ENCODE measurements at regions not wholly inside any gene's neighbourhood (a gene's known extent, or its start where the extent isn't known, plus 50 kb on each side); places are given as distances from the start of the nearest gene placed in this dataset.

- no peak for DNase-seq
- Histone ChIP-seq H3K36me3 (no peaks in the 10 kb centered on the region), H3K27ac (no peak overlapping the region), H3K4me3 (replicated peaks in 1 of 3) (no peak overlapping the region), H3K9me3 (no peaks in the 10 kb centered on the region), H3K27me3 (no peaks in the 10 kb centered on the region), H3K4me1 (no peaks in the 10 kb centered on the region)
- intact Hi-C loops (cut with DNase I), result no loop called here
- 76 to 82% methylated on average over 3 of the region's 3 CpGs for WGBS, 2 donors
- TF ChIP-seq POLR2A (IDR thresholded peaks at IDR 0.05), result no peak
- TF ChIP-seq CTCF (IDR thresholded peaks at IDR 0.05), result no peak
Measured at GRCh38 chr2:196486146-196486545, 153.4 kb upstream of the CCDC150 start.

- intact Hi-C loops (cut with DNase I), result no loop called here
- no peaks in the 10 kb centered on the region for H3K4me1 ChIP-seq
- no peaks in the 10 kb centered on the region for H3K9me3 ChIP-seq
- no peak for TF ChIP-seq POLR2A (IDR thresholded peaks at IDR 0.05)
- TF ChIP-seq CTCF (IDR thresholded peaks at IDR 0.05), result no peak
- H3K36me3 ChIP-seq, result no peaks in the 10 kb centered on the region
- H3K4me3 ChIP-seq (replicated peaks in 1 of 3), result no peak overlapping the region
- H3K27ac ChIP-seq, result no peak overlapping the region
- WGBS, 2 donors, result 81 to 85% methylated on average over 3 of the region's 3 CpGs
- no peaks in the 10 kb centered on the region for H3K27me3 ChIP-seq
- no peak for DNase-seq
Measured at GRCh38 chr2:196487417-196487816, 152.1 kb upstream of the CCDC150 start.

GRCh38 chr2:196489371-196489770 is 150.1 kb upstream of the CCDC150 start:
- 88 to 89% methylated on average over 1 of the region's 1 CpG for WGBS, 2 donors
- no peak overlapping the region for H3K27ac ChIP-seq
- intact Hi-C loops (cut with DNase I), result no loop called here
- no peak for DNase-seq
- TF ChIP-seq CTCF (IDR thresholded peaks at IDR 0.05) (no peak), POLR2A (IDR thresholded peaks at IDR 0.05) (no peak)
- H3K27me3 ChIP-seq, result no peaks in the 10 kb centered on the region
- H3K4me3 ChIP-seq (replicated peaks in 1 of 3), result no peak overlapping the region
- H3K9me3 ChIP-seq, result no peaks in the 10 kb centered on the region
- H3K4me1 ChIP-seq, result no peaks in the 10 kb centered on the region
- no peaks in the 10 kb centered on the region for H3K36me3 ChIP-seq

- TF ChIP-seq CTCF (IDR thresholded peaks at IDR 0.05), result no peak
- no peak for TF ChIP-seq POLR2A (IDR thresholded peaks at IDR 0.05)
- Histone ChIP-seq H3K9me3 (no peaks in the 10 kb centered on the region), H3K4me3 (replicated peaks in 1 of 3) (no peak overlapping the region), H3K4me1 (no peaks in the 10 kb centered on the region), H3K27ac (no peak overlapping the region), H3K27me3 (no peaks in the 10 kb centered on the region), H3K36me3 (no peaks in the 10 kb centered on the region)
- WGBS, 2 donors, result 93 to 94% methylated on average over 3 of the region's 3 CpGs
- intact Hi-C loops (cut with DNase I), result no loop called here
- no peak for DNase-seq
Measured at GRCh38 chr2:196492946-196493345, 146.6 kb upstream of the CCDC150 start.

GRCh38 chr2:196498962-196499361 is 140.6 kb upstream of the CCDC150 start:
- Histone ChIP-seq H3K27me3 (no peaks in the 10 kb centered on the region), H3K9me3 (no peaks in the 10 kb centered on the region), H3K27ac (no peak overlapping the region), H3K4me1 (no peaks in the 10 kb centered on the region), H3K4me3 (replicated peaks in 1 of 3) (no peak overlapping the region), H3K36me3 (no peaks in the 10 kb centered on the region)
- whole genome bisulfite sequencing, 2 donors, result 90 to 95% methylated on average over 3 of the region's 3 CpGs
- TF ChIP-seq POLR2A (IDR thresholded peaks at IDR 0.05), result no peak
- intact Hi-C loops (cut with DNase I), result no loop called here
- no peak for DNase-seq

- H3K4me1 ChIP-seq, result no peaks in the 10 kb centered on the region
- no peak for DNase-seq
- H3K9me3 ChIP-seq, result no peaks in the 10 kb centered on the region
- no peaks in the 10 kb centered on the region for H3K36me3 ChIP-seq
- no peak overlapping the region for H3K4me3 ChIP-seq (replicated peaks in 1 of 3)
- H3K27ac ChIP-seq, result no peak overlapping the region
- TF ChIP-seq POLR2A (IDR thresholded peaks at IDR 0.05), result no peak
- TF ChIP-seq CTCF (IDR thresholded peaks at IDR 0.05), result no peak
- no peaks in the 10 kb centered on the region for H3K27me3 ChIP-seq
- 98 to 99% methylated on average over 2 of the region's 2 CpGs for WGBS, 2 donors
- intact Hi-C loops (cut with DNase I), result no loop called here
Measured at GRCh38 chr2:196499686-196500085, 139.8 kb upstream of the CCDC150 start.

Measured in thyroid gland (tissue), 4 donors.